ENCODE measurements at regions not wholly inside any gene's neighbourhood (a gene's known extent, or its start where the extent isn't known, plus 50 kb on each side); places are given as distances from the start of the nearest gene placed in this dataset.

GRCh38 chr1:193729429-193729828, 543.0 kb upstream of the B3GALT2 start:
- DNase-seq (ENCODE audit: low spot score): no peak

DNA sequence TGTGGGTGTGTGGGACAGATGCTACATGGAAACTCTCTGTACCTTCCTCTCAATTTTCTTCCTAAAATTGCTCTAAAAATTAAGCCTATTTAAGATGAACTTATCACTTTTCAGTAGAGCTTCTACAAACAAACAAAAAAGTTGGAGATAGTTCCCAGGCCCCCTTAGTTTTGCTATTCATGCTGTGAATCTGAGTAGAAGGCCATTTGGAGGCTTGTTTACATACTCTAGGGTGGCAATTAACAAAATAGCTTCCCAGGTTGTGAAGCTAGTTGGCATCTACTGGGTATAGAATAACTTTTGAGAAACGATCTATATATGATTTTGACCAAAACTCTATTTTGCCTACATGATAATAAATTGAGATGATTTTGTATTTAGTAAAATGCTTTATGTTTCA, 541.4 kb upstream of the B3GALT2 start:
- DNase-seq (ENCODE audit: low spot score): no peak

- no peak for DNase-seq (ENCODE audit: low spot score)
Measured at GRCh38 chr1:193726722-193727121, 540.3 kb upstream of the B3GALT2 start.

GRCh38 chr1:193712392-193712791, 526.0 kb upstream of the B3GALT2 start:
- DNase-seq (ENCODE audit: low spot score): no peak

DNA sequence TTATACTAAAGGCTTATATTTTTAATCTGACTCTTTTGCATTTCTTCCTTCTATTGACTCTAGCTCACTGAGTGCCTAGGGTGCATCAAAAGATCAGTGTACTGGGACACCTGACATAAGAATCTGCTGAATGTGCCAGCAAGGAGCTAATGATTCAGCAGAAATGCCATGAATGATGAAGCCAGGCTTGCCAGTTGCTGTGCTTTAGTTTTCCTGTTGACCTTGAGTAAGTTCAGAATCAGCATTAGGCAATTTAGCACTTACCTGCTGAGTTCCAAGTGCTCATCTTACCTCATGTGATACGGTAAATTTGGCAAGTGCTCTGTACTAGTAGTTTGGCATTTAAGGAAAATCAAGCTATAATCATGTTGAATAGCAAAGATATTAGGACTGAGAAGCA, 523.2 kb upstream of the B3GALT2 start:
- DNase-seq (ENCODE audit: low spot score): no peak

GRCh38 chr1:193707271-193708021, 521.0 kb upstream of the B3GALT2 start:
- no peak for DNase-seq (ENCODE audit: low spot score)

DNA sequence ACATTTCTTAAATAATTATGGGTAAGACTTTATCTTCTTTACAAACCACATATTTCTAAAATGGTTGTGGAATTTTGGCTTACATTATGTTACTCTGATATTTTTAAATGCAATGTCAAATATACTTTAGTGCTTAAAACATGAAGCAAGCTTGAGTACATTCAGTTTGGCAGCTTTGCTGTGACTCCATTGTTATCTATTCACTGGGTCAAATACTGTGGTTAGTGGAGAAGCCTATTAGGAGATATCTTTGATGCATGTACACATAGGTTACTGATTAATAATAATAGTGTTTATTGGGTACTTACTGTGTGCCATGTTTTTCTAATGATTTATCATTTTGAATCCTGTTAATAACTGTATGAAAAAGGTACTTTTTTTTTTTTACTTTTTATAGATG, 520.4 kb upstream of the B3GALT2 start:
- no peak for DNase-seq (ENCODE audit: low spot score)

- DNase-seq (ENCODE audit: low spot score): no peak
Measured at GRCh38 chr1:193705554-193705981, 519.2 kb upstream of the B3GALT2 start.

GRCh38 chr1:193703655-193704054, 517.2 kb upstream of the B3GALT2 start:
- DNase-seq (ENCODE audit: low spot score): no peak

- DNase-seq (ENCODE audit: low spot score): no peak
Measured at GRCh38 chr1:193703121-193703520, 516.7 kb upstream of the B3GALT2 start.

- no peak for DNase-seq (ENCODE audit: low spot score)
Measured at GRCh38 chr1:193701759-193702158, 515.3 kb upstream of the B3GALT2 start.

GRCh38 chr1:193700710-193701355, 514.4 kb upstream of the B3GALT2 start:
- peak; percentile 62 for DNase-seq (ENCODE audit: low spot score)

- no peak for DNase-seq (ENCODE audit: low spot score)
Measured at GRCh38 chr1:193699261-193699660, 512.8 kb upstream of the B3GALT2 start.

GRCh38 chr1:193697776-193698175, 511.4 kb upstream of the B3GALT2 start:
- no peak for DNase-seq (ENCODE audit: low spot score)

DNA sequence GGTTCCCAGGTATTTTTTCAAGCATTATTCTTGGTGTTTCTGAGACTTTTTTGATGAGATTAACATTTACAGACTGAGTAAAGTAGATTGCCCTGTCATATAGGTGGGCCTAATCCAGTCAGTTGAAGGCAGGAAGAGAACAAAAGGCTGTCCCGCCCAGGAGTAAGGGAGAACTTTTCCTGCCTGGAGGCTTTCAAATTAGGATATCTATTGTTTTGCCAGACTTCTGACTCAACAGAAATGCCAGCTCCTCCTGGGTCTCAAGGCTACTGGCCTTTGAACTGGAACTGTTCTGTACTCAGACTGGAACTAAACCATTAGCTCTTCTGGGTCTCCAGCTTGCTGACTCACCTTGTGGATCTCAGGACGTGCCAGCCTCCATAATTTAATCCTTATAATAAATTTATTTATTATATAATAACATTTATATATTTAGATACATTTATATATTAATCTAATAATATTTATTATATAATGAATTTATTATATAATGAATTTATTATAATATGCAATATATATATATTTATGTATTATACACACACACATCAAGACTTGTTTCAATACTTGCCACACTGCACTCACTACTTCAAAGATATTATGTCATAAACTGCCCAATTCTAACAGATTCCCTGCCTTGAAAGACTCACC, 510.8 kb upstream of the B3GALT2 start:
- DNase-seq (ENCODE audit: low spot score): no peak

GRCh38 chr1:193694741-193695140, 508.3 kb upstream of the B3GALT2 start:
- DNase-seq (ENCODE audit: low spot score): no peak

GRCh38 chr1:193685986-193686385, 499.6 kb upstream of the B3GALT2 start:
- no peak for DNase-seq (ENCODE audit: low spot score)

- DNase-seq (ENCODE audit: low spot score): no peak
Measured at GRCh38 chr1:193681422-193681821, 495.0 kb upstream of the B3GALT2 start.

DNA sequence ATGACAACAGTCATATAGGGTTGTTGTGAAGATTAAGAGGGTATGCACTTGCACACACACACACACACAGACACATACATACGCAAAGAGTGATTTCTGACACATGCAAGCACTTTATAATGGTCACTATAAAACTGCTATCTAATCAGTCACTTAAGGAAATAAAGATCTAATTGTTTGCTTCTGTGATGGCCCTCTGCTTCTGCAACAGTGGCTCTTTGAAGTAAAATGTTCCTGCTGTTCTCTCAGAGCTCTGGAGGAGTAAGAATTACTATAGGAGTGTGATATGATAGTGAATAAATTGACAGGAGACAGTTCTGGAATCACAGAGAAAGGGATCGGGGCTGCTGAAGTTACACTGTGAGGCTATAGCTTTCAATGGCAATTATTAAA, 494.5 kb upstream of the B3GALT2 start:
- no peak for DNase-seq (ENCODE audit: low spot score)

- no peak for DNase-seq (ENCODE audit: low spot score)
Measured at GRCh38 chr1:193680247-193680923, 494.0 kb upstream of the B3GALT2 start.

DNA sequence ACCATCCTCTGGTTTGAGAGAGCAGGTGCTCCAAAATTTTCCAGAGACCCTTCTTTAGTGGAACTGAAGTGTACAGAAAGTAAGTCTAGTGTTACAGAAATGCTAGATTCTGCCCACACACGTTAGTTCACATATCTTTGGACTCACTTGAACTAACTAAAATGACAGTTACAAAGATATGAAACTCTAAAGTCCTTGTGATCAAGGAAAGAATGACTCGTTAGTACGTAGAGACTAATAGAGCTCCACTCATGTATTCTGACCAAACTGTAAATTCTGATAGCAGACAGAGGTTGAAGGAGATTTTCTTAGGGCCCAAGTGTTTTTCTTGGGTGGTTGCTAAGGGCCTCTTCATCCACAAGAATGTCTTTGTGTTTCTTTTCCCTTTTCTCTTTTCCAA, 491.5 kb upstream of the B3GALT2 start:
- no peak for DNase-seq (ENCODE audit: low spot score)

DNA sequence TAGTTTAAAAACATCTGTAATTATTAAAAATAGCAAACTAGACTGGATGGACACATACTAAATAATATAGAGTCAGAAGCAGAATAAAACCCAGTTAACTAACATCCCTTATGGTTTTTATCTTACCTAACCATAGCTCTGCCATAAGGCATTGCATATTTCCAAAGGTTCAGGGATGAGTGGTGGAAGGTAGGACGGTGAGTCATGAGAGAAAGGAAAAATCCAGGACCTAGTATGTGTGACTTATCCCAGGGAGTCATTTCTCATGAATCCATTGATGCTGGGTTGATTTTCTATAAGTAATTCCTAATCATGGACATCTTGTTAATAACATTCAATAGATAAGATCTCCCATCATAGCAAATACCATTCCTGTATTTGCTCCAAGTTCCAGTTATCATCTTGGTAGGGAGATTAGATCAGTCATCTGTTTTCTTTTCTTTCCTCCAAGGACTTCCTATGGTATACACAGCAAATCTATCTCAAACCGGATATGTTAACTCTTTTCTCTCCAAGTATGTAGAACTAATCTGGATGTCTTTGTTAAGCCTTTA, 490.7 kb upstream of the B3GALT2 start:
- no peak for DNase-seq (ENCODE audit: low spot score)

Measured in RKO (cell line).